Fibroblast of skin of left quadriceps (primary cell): ENCODE measurements at regions not wholly inside any gene's neighbourhood (a gene's known extent, or its start where the extent isn't known, plus 50 kb on each side); places are given as distances from the start of the nearest gene placed in this dataset.
A peak's percentile ranks its signal among the peaks of the same experiment; 100 is the strongest.

Source experiments
- DNase-seq, 2 experiments: peaks; one replicate each; pipeline ENCODE4 v3.0.0-alpha.2; 2013; ENCODE audit warnings: low read depth in 2 of 2

GRCh38 chr11:116258821-116259220 lies 514.0 kb downstream of the BUD13 start:
- DNase-seq = no peak

- DNase-seq = no peak
These were observed 514.9 kb downstream of the BUD13 start for GRCh38 chr11:116257883-116258282.

DNA sequence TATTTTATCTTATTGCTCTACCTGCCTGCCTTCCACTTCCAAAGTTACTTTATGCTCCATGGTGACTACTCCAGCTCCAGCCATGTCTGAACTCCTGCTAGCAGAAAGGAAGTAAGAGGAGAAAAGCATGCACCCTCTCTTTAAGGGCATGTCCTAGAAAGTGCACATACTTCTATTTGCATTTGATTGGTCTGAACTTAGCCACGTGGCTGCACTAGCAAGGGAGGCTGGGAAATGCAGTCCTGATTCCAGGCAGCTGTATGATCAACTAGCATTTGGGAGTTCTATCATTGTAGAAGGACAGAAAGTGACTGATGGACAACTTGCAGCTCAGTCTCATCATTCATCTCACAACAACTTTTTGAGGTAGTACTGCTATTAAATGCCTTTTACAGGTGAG lies 515.7 kb downstream of the BUD13 start:
- no peak for DNase-seq

- no peak for DNase-seq
These were observed 516.6 kb downstream of the BUD13 start for GRCh38 chr11:116256215-116256614.

GRCh38 chr11:116255321-116255953 lies 517.4 kb downstream of the BUD13 start:
- DNase-seq = no peak

- no peak for DNase-seq
These were observed 522.6 kb downstream of the BUD13 start for GRCh38 chr11:116250155-116250554.

DNA sequence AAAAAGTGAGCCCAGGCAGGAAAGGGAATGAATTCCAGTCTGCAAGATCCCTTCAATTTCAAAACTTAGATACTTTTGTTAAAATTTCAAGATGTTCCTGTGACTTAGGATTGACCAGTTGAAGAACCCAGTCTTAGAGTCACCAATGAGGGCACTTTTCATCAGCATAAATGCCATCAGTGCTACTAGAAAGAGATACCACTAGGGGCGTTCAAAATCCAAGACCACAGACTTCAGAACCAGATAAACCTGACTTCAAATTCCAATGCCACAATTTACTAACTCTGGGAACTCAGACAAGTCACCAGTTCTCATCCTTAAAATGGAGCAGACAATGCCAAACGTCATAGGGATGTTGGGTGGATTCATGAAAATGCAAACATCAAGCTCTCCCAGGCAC lies 523.2 kb downstream of the BUD13 start:
- no peak for DNase-seq

- no peak for DNase-seq
These were observed 527.9 kb downstream of the BUD13 start for GRCh38 chr11:116244889-116245288.

DNA sequence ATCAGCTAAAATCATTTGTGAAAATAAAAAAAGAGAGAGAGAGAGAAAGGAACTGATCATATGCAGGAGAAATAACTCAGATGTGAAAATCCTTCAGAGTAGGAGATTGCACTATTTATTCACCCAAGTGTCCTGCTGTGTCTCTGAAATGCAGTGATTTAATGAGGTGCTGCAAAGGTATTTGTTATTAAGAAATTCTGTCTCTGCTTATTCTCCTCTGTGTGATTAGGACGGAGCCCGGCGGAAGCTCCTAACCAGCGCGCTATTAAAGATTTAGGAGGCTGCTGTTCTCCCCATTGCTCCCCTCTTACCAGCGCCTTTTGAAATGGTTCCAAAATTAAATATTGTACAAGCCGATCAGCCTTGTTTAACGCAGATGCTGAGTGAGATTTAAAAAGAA lies 528.3 kb downstream of the BUD13 start:
- no peak for DNase-seq

DNA sequence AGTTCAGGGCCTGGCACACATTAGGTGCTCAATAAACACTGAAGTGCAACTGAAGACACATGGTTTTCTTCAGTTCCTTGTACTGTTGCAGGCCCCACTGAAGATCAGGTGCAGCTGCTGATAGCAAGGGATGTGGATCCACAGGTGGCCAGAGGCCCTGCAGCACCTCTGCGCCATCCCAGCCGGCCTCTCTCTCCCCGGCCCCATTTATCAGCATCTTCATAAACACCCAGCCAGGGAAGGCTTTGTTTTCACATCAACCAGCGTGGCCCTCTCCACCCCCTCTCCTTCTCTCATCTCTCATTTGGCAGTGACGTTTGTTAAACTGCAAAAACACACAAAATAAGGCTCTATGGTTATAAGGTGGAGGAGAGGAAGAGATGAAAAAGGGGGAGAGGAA lies 528.8 kb downstream of the BUD13 start:
- DNase-seq = no peak

GRCh38 chr11:116242006-116242405 lies 530.8 kb downstream of the BUD13 start:
- no peak for DNase-seq

DNA sequence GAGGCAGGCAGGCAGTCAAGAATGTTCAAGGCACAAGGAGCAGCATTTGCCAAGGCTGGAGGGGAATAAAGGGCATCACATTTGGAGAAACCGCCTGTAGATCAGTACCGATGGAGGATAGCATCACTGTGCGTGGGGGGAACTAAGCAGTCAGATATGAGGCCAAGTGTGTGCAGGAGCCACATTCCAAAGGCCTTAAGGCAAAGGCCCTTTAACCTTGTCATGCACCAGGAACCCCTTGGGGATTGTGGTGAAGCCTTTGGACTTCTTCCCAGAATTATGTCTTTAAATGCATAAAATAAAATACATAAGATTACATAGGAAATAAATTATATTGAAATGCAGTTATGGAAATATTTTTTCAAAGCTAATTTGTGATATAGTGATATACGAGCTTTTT lies 532.1 kb downstream of the BUD13 start:
- DNase-seq = peak in 1 of 2 experiments; percentile 11

DNA sequence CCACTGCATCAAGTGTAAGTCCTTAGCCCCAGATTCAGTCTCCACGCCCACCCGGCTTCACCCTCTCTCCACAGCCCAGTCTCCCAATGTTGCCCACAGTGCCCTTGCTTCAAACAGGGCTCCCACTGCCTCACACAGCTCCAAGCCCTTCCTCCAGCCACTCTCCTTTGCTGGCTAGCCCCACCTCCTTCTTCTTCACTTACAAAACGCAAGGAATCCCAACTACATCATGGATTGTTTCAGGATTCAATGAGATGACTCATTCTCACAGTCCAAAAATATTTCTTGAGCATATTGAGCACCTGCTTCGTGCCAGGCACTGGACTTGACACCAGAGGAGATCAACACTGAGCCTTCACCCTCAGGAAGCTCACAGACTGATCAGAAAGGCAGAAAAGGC lies 533.5 kb downstream of the BUD13 start:
- no peak for DNase-seq

DNA sequence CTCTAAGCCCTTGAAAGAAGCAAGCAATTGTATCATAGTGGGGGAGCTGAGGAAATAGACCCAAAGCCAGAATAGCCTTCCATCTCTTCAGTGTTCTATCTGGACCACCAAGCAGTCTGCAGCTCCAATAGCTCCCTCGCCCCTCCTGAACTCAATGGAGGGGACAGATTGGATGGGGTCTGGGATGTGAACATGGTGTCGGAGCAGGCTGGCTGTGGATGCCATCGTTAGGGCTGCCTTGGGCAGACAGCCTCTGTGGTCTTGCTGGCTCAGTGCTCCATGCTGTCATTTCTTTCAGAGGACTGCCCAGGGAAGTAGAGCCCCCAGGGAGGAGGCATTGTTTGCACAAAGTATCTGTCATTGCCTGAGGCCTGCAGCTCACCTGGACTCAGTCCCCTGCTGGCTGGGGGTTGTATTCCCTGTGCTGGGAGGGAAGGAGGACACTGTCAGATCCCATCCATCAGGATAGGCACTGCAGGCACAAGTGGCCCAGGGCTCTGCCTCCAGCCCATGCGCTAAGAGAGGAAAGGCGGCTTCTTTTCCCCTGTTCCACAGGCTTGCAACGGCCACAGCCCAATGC lies 537.7 kb downstream of the BUD13 start:
- DNase-seq = no peak

DNA sequence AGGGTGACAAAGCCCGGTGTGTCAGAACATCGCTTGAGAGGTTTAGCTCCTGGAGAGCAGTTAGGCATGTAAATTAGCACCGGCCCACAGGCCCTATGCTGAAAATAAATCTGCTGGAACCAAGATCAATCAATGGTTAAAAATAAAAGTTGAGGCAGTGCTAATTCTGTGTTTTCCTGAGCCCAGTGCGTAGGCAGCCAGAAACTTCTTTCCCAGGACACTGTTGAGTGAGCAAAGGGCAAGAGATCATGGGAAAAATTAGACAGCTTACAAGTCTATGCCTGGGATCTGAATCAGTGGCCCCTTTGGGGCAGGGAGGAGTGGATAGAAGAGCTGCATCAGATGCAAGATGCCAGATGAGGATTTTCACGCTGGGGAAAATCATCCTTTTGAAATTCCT lies 539.2 kb downstream of the BUD13 start:
- DNase-seq = no peak

DNA sequence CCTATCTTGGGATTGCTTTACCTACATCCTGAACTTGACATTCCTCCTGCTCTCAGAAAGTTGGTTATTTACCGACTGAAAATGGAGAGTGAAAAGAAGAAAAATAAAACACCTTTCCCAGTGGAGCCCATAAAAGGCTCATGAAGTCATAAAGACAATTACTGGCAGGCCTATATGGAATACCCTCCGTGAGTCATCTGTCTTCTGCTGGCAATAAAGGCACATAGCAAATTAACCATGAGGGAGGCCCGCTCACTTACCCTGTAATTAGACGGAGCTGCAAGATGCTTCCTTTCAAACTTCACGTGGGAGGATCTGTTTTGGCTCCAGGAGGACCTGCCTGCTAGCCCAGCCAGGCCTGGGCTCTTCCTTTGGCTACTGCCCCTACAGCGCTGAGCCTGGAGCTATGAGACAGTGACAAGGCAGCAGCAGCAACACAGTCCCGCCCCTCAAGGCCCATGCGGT lies 540.4 kb downstream of the BUD13 start:
- no peak for DNase-seq

GRCh38 chr11:116231543-116231942 lies 541.2 kb downstream of the BUD13 start:
- DNase-seq = no peak

- no peak for DNase-seq
These were observed 542.3 kb downstream of the BUD13 start for GRCh38 chr11:116230438-116230837.

DNA sequence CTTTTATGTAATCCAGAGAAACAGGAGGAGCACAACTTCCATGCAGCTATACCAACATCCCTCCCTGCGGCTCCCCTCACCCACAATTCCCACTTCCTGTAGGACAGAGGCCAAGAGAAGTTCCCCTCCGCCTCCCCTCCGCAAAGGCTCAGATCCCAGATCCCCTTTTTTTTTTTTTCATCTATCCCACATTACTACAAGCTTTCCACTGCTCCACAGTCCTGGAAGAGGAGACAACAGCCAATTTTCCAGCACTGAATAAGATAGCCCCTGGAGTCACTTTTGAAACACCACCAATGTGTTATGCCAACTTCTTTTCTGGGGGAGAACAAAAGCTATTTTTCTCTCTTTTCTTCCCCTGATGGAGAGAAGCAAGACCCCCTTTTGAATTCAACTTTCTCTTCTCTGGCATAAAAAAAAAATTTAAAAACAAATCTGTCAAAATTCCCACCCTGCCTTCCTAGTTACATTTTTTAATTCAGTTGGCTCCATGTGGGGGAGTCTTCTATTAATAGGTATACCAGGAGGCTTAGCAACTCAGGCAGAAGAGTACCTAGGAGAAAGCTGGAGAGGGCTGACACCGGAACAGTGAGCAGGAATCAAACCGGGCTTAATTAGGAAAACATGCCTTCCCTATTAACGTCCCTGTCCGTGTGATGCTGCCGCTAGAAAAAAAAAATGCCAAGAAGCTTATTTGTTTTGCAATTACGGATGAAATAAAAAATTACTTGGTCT lies 543.4 kb downstream of the BUD13 start:
- DNase-seq = no peak

GRCh38 chr11:116226731-116227130 lies 546.1 kb downstream of the BUD13 start:
- no peak for DNase-seq

- no peak for DNase-seq
These were observed 546.8 kb downstream of the BUD13 start for GRCh38 chr11:116225784-116226585.

DNA sequence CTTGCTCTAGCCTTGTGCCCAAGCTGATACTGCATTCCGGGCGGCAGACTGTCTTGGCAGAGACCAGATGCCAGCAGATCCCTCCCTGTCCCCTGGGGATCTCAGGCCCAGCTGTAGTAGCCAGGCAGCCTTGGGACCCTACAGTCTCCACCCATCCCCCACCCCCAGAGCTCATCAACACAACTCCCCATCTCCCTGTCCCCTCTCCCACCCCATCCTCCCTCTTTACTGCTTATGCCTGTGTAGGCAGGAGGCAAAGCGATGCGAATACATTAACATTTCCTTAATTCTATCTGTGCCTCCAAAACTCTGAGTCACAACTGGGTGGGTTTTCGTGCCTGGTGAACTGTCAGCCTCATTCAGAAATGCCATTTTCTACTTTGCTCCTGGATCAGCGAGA lies 547.6 kb downstream of the BUD13 start:
- no peak for DNase-seq

GRCh38 chr11:116224889-116225200 lies 547.9 kb downstream of the BUD13 start:
- no peak for DNase-seq
